HepG2 (cell line): ENCODE measurements at regions not wholly inside any gene's neighbourhood (a gene's known extent, or its start where the extent isn't known, plus 50 kb on each side); places are given as distances from the start of the nearest gene placed in this dataset.

Experiments
- ATAC-seq: fragments of 200-7000 bp; cut with Tn5 transposase; 3 replicates; pipeline ENCODE4 v1.9.1; 2020; ENCODE audit warnings: mild to moderate bottlenecking, moderate library complexity
- BruUV-seq: library from RNA; stranded (reverse); fragments of 400-500 nt; replicated peaks from 2 replicates; lab custom pipeline; 2021; lab: Mats Ljungman, UMichigan
- CTCF ChIA-PET: fragments of 300-600 bp; formaldehyde crosslinking; extraction: SDS; loops from one replicate; lab custom pipeline; 2021; ENCODE audit warnings: low total read pairs, inconsistent platforms, low intra/inter-chr PET ratio; lab: Yijun Ruan, JAX
- POLR2A ChIA-PET: fragments of 350-600 bp; sonication (Branson Sonifier 250); formaldehyde crosslinking; loops from one replicate; lab custom pipeline; 2020; ENCODE audit warnings: antibody characterized with exemption, inconsistent platforms; lab: Yijun Ruan, JAX
- DNase-seq: peaks from one replicate; pipeline ENCODE4 v3.0.0-alpha.2; 2015; ENCODE audit warnings: low spot score
- FAIRE-seq: peaks from 3 replicates; lab custom pipeline; 2011; peaks lifted over from hg19 to GRCh38; lab: Jason Lieb, UNC
- H2AFZ ChIP-seq: one replicate; pipeline ENCODE4 v1.6.1; 2011; ENCODE audit warnings: low read length, inconsistent platforms
- H3K27ac ChIP-seq: fragments of 300-600 bp; 3 replicates; pipeline ENCODE4 v1.8.0; 2011; ENCODE audit warnings: mixed run types, mild to moderate bottlenecking, mixed read lengths, low read length, inconsistent platforms; ENCODE audit not compliant: insufficient read depth; ENCODE audit errors: extremely low read length
- H3K27me3 ChIP-seq, 2 experiments: fragments of 200-600 bp in 1 of 2; 2 replicates in 1 of 2; 3 replicates in 1 of 2; pipeline versions ENCODE4 v1.6.0 to v1.8.0; 2011; ENCODE audit warnings: low read length in 2 of 2, mild to moderate bottlenecking in 2 of 2, moderate library complexity in 2 of 2, inconsistent platforms in 1 of 2; ENCODE audit not compliant: insufficient read depth in 2 of 2, control insufficient read depth in 1 of 2
- H3K36me3 ChIP-seq, 2 experiments: fragments of 200-600 bp in 1 of 2; replicated peaks in 1 of 2; 2 replicates in 1 of 2; 3 replicates in 1 of 2; pipeline versions ENCODE4 v1.5.1 to v1.8.0; 2011; ENCODE audit warnings: low read length in 2 of 2, inconsistent platforms in 1 of 2; ENCODE audit not compliant: insufficient read depth in 2 of 2, control insufficient read depth in 1 of 2
- H3K4me1 ChIP-seq: 2 replicates; pipeline ENCODE4 v1.5.1; 2012; ENCODE audit warnings: low read length, inconsistent platforms; ENCODE audit not compliant: insufficient read depth
- H3K4me2 ChIP-seq: 2 replicates; pipeline ENCODE4 v1.6.0; 2011; ENCODE audit warnings: low read depth, low read length, inconsistent platforms
- H3K4me3 ChIP-seq, 3 experiments: fragments of 200-600 bp in 1 of 3; sonication (generic), shearing (Covaris generic) in 1 of 3; replicated peaks in 1 of 3; 2 replicates each; pipeline ENCODE4 v1.5.1; 2011 to 2016; ENCODE audit warnings: low read length in 3 of 3, inconsistent platforms in 2 of 3, low read depth in 2 of 3, mild to moderate bottlenecking in 2 of 3, control low read depth in 1 of 3, mixed read lengths in 1 of 3; ENCODE audit not compliant: insufficient read depth in 1 of 3
- H3K79me2 ChIP-seq: one replicate; pipeline ENCODE4 v1.6.1; 2011; ENCODE audit warnings: low read length, inconsistent platforms; ENCODE audit not compliant: insufficient read depth
- H3K9ac ChIP-seq: 2 replicates; pipeline ENCODE4 v1.6.0; 2011; ENCODE audit warnings: mild to moderate bottlenecking, low read depth, low read length, inconsistent platforms; ENCODE audit not compliant: insufficient read depth
- H3K9me3 ChIP-seq: 2 replicates; pipeline ENCODE4 v1.5.1; 2012; ENCODE audit warnings: mild to moderate bottlenecking, low read length
- H4K20me1 ChIP-seq: 2 replicates; pipeline ENCODE4 v1.6.0; 2011; ENCODE audit warnings: inconsistent platforms, mild to moderate bottlenecking, low read length, moderate library complexity; ENCODE audit not compliant: insufficient read depth
- BRCA1 ChIP-seq: sonication (generic); formaldehyde crosslinking; IDR thresholded peaks from 2 replicates; pipeline ENCODE4 v1.4.0; 2020; ENCODE audit warnings: missing genetic modification reagents
- CBX1 ChIP-seq: IDR thresholded peaks from one replicate; pipeline ENCODE4 v1.6.1; 2016; ENCODE audit warnings: antibody characterized with exemption, low read depth
- HCFC1 ChIP-seq: fragments of 150-350 bp; IDR thresholded peaks from 2 replicates; pipeline ENCODE4 v1.6.1; 2014; ENCODE audit warnings: low read depth, low read length
- HMGA1 ChIP-seq: sonication (generic); formaldehyde crosslinking; conservative IDR thresholded peaks from 2 replicates; pipeline ENCODE4 v1.4.0; 2020; ENCODE audit warnings: missing genetic modification reagents
- KLF16 ChIP-seq, 2 experiments: sonication (generic) in 1 of 2; formaldehyde crosslinking in 1 of 2; IDR thresholded peaks; 2 replicates each; pipeline versions ENCODE4 v1.6.1 to v1.8.0; 2016 to 2023; ENCODE audit warnings: missing genetic modification reagents in 2 of 2, missing compliant biosample characterization in 1 of 2
- SAFB2 ChIP-seq: sonication (generic); formaldehyde crosslinking; IDR thresholded peaks from 2 replicates; pipeline ENCODE4 v1.5.1; 2020; ENCODE audit warnings: missing genetic modification reagents, low read depth, mild to moderate bottlenecking, borderline replicate concordance
- XRCC5 ChIP-seq: fragments of 200-400 bp; formaldehyde crosslinking; optimal IDR thresholded peaks from 2 replicates; pipeline ENCODE3; 2017; ENCODE audit warnings: mild to moderate bottlenecking, low read length
- ZBTB42 ChIP-seq: sonication (generic); formaldehyde crosslinking; IDR thresholded peaks from 2 replicates; pipeline ENCODE4 v1.5.0; 2020; ENCODE audit warnings: mild to moderate bottlenecking, missing genetic modification reagents
- ZMYM4 ChIP-seq: sonication (generic); formaldehyde crosslinking; IDR thresholded peaks from 2 replicates; pipeline ENCODE4 v1.8.1; 2023; ENCODE audit warnings: mild to moderate bottlenecking, missing genetic modification reagents
- ZNF24 ChIP-seq: fragments of 450-650 bp; IDR thresholded peaks from 2 replicates; pipeline ENCODE4 v1.6.1; 2017; ENCODE audit warnings: antibody characterized with exemption, mild to moderate bottlenecking
- ZNF343 ChIP-seq: sonication (generic); formaldehyde crosslinking; IDR thresholded peaks from 2 replicates; pipeline ENCODE4 v1.4.0; 2020; ENCODE audit warnings: mild to moderate bottlenecking, missing genetic modification reagents
- ZNF501 ChIP-seq: sonication (generic); formaldehyde crosslinking; IDR thresholded peaks from 2 replicates; pipeline ENCODE4 v1.5.1; 2020; ENCODE audit warnings: mild to moderate bottlenecking, moderate library complexity, missing genetic modification reagents
- ZNF644 ChIP-seq: IDR thresholded peaks from 2 replicates; pipeline ENCODE4 v1.6.1; 2016; ENCODE audit warnings: low read depth
- ZNF740 ChIP-seq: sonication (generic); formaldehyde crosslinking; IDR thresholded peaks from 2 replicates; pipeline ENCODE4 v1.4.0; 2020; ENCODE audit warnings: missing genetic modification reagents
- WGBS: methylation state at CpG from one replicate; pipeline ENCODE4 v1.1.6; 2017; ENCODE audit warnings: low lambda C conversion rate; 5-methylcytosine and 5-hydroxymethylcytosine counted together
- in situ Hi-C: cut with HindIII; loops from 2 replicates; pipeline ENCODE4 v1.10.0; 2017; ENCODE audit warnings: low pct_unique_long_range_greater_than_20kb; ENCODE audit not compliant: extremely low pct_ligation_motif_present
- intact Hi-C: fragments of 100-400 bp; cut with micrococcal nuclease; formaldehyde crosslinking; loops from one replicate; pipeline ENCODE4 v1.10.0; 2022; ENCODE audit not compliant: unreplicated experiment
- TF ChIP-seq, protein P1 (sequence below): sonication (generic); formaldehyde crosslinking; IDR thresholded peaks from 2 replicates; pipeline ENCODE4 v1.4.0; 2020; ENCODE audit warnings: missing genetic modification reagents
- TF ChIP-seq, protein P2 (sequence below): sonication (generic); formaldehyde crosslinking; conservative IDR thresholded peaks from 2 replicates; pipeline ENCODE4 v1.8.0; 2022; ENCODE audit warnings: low read depth, missing genetic modification reagents

- no peak for TF ChIP-seq ZNF501 (CRISPR knock-in tag)
- TF ChIP-seq HCFC1, result no peak
- no peak overlapping the region for H3K4me2 ChIP-seq
- no peak for FAIRE-seq
- H3K79me2 ChIP-seq, result no peaks in the 10 kb centered on the region
- POLR2A ChIA-PET, result no interaction called here
- DNase-seq, result no peak
- no peaks in the 10 kb centered on the region for H3K27me3 ChIP-seq
- CTCF ChIA-PET, result no interaction called here
- H3K27ac ChIP-seq, result no peak overlapping the region
- no peak for ATAC-seq
- H2AFZ ChIP-seq, result no peak overlapping the region
- BruUV-seq, result no TSS peak
- H3K9me3 ChIP-seq, result peaks cover 16% of the 10 kb centered on the region
- H3K36me3 ChIP-seq, result no peaks in the 10 kb centered on the region
- no peak overlapping the region for H3K9ac ChIP-seq
- whole genome bisulfite sequencing, result 14% methylated on average over 4 of the region's 4 CpGs
- H3K4me1 ChIP-seq, result no peaks in the 10 kb centered on the region
- no peak overlapping the region for H3K4me3 ChIP-seq
- in situ Hi-C loops (no loop called here), intact Hi-C loops (no loop called here)
- H4K20me1 ChIP-seq, result no peaks in the 10 kb centered on the region
Observed at GRCh38 chr1:209491897-209492296, 91.6 kb upstream of the CAMK1G start.

DNA sequence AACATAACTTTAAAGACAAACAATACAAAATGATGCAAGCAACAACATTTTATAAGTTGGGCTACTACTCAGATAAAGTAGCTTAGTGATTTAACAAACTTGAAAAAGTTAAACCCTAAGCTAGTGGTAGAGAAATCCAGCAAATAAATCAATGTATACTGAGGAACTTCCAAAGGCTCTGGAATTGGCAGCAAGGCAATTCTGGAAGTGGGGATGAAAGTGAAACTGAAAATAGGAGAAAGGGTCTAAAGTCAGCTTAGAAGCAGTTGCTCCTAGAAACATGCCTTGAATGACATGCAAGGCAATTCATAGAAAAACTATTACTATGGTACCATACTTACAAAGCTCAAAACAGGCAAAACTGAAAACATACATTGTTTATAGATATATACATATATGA, 90.0 kb upstream of the CAMK1G start:
- H2AFZ ChIP-seq, result no peak overlapping the region
- TF ChIP-seq SAFB2 (CRISPR knock-in tag) (no peak), ZNF343 (CRISPR knock-in tag) (no peak), ZNF24 (no peak), ZNF740 (CRISPR knock-in tag) (no peak), CBX1 (no peak), BRCA1 (CRISPR knock-in tag) (no peak), XRCC5 (no peak), KLF16 (CRISPR knock-in tag; IDR thresholded peaks at IDR 0.05) (no peak), ZBTB42 (CRISPR knock-in tag) (no peak), HMGA1 (no peak), ZMYM4 (CRISPR knock-in tag) (no peak), ZNF644 (CRISPR knock-in tag) (no peak)
- TF ChIP-seq, protein P1, sequence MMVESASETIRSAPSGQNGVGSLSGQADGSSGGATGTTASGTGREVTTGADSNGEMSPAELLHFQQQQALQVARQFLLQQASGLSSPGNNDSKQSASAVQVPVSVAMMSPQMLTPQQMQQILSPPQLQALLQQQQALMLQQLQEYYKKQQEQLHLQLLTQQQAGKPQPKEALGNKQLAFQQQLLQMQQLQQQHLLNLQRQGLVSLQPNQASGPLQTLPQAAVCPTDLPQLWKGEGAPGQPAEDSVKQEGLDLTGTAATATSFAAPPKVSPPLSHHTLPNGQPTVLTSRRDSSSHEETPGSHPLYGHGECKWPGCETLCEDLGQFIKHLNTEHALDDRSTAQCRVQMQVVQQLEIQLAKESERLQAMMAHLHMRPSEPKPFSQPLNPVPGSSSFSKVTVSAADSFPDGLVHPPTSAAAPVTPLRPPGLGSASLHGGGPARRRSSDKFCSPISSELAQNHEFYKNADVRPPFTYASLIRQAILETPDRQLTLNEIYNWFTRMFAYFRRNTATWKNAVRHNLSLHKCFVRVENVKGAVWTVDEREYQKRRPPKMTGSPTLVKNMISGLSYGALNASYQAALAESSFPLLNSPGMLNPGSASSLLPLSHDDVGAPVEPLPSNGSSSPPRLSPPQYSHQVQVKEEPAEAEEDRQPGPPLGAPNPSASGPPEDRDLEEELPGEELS (CRISPR knock-in tag), result no peak
- TF ChIP-seq, protein P2, sequence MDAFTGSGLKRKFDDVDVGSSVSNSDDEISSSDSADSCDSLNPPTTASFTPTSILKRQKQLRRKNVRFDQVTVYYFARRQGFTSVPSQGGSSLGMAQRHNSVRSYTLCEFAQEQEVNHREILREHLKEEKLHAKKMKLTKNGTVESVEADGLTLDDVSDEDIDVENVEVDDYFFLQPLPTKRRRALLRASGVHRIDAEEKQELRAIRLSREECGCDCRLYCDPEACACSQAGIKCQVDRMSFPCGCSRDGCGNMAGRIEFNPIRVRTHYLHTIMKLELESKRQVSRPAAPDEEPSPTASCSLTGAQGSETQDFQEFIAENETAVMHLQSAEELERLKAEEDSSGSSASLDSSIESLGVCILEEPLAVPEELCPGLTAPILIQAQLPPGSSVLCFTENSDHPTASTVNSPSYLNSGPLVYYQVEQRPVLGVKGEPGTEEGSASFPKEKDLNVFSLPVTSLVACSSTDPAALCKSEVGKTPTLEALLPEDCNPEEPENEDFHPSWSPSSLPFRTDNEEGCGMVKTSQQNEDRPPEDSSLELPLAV (CRISPR knock-in tag), result no peak

More for the DNA sequence above, 90.0 kb upstream of the CAMK1G start:
- no peaks in the 10 kb centered on the region for H3K36me3 ChIP-seq
- no peak overlapping the region for H3K4me2 ChIP-seq
- no peaks in the 10 kb centered on the region for H3K4me1 ChIP-seq
- no peaks in the 10 kb centered on the region for H4K20me1 ChIP-seq
- ATAC-seq (no peak), DNase-seq (no peak), FAIRE-seq (no peak)
- no peaks in the 10 kb centered on the region for H3K79me2 ChIP-seq
- H3K9ac ChIP-seq, result no peak overlapping the region
- no peak overlapping the region for H3K27ac ChIP-seq
- intact Hi-C loops (no loop called here), in situ Hi-C loops (no loop called here)
- H3K27me3 ChIP-seq, result no peaks in the 10 kb centered on the region
- CTCF ChIA-PET, result no interaction called here
- H3K4me3 ChIP-seq, result no peak overlapping the region
- BruUV-seq, result no TSS peak
- POLR2A ChIA-PET, result no interaction called here
- H3K9me3 ChIP-seq, result peaks cover 28% of the 10 kb centered on the region
